DOHH2 (cell line): ENCODE measurements at regions not wholly inside any gene's neighbourhood (a gene's known extent, or its start where the extent isn't known, plus 50 kb on each side); places are given as distances from the start of the nearest gene placed in this dataset.

ENCODE experiments used
- H3F3A ChIP-seq: fragments of 200-600 bp; sonication (generic), shearing (Covaris generic); 2 replicates; pipeline ENCODE4 v1.6.0; 2016; ENCODE audit warnings: antibody characterized with exemption, mild to moderate bottlenecking; ENCODE audit not compliant: control insufficient read depth, insufficient read depth
- H3K27ac ChIP-seq: fragments of 200-600 bp; sonication (generic); 2 replicates; pipeline ENCODE4 v1.5.1; 2014; ENCODE audit warnings: low read depth, mild to moderate bottlenecking, low read length, moderate library complexity
- H3K27me3 ChIP-seq: fragments of 200-600 bp; sonication (generic); 2 replicates; pipeline ENCODE4 v1.6.1; 2014; ENCODE audit warnings: mild to moderate bottlenecking, low read length, mixed read lengths; ENCODE audit not compliant: control insufficient read depth
- H3K36me3 ChIP-seq: fragments of 200-600 bp; sonication (generic); 2 replicates; pipeline ENCODE4 v1.6.1; 2014; ENCODE audit warnings: mild to moderate bottlenecking, low read length, moderate library complexity, mixed read lengths; ENCODE audit not compliant: control insufficient read depth
- H3K4me1 ChIP-seq: fragments of 200-600 bp; sonication (generic); 2 replicates; pipeline ENCODE4 v1.6.1; 2014; ENCODE audit warnings: mild to moderate bottlenecking, low read length, mixed read lengths; ENCODE audit not compliant: control insufficient read depth
- H3K4me2 ChIP-seq: fragments of 200-600 bp; sonication (generic); 2 replicates; pipeline ENCODE4 v1.6.0; 2014; ENCODE audit warnings: mild to moderate bottlenecking, low read length, moderate library complexity
- H3K4me3 ChIP-seq: fragments of 200-600 bp; sonication (generic); 2 replicates; pipeline ENCODE4 v1.5.1; 2014; ENCODE audit warnings: mild to moderate bottlenecking, low read length, mixed read lengths
- H3K79me2 ChIP-seq: fragments of 200-600 bp; sonication (generic); 2 replicates; pipeline ENCODE4 v1.6.1; 2014; ENCODE audit warnings: mild to moderate bottlenecking, low read length, mixed read lengths; ENCODE audit not compliant: control insufficient read depth
- H3K9me2 ChIP-seq: fragments of 200-600 bp; sonication (generic); replicated peaks from 2 replicates; pipeline ENCODE4 v1.6.1; 2014; ENCODE audit warnings: mild to moderate bottlenecking, low read length, mixed read lengths; ENCODE audit not compliant: control insufficient read depth
- H3K9me3 ChIP-seq: fragments of 200-600 bp; sonication (generic); 2 replicates; pipeline ENCODE4 v1.6.1; 2014; ENCODE audit warnings: antibody characterized with exemption, low read length, mixed read lengths; ENCODE audit not compliant: control insufficient read depth, insufficient read depth
- H4K20me1 ChIP-seq: fragments of 200-600 bp; sonication (generic); 2 replicates; pipeline ENCODE4 v1.6.0; 2014; ENCODE audit warnings: low read depth, mild to moderate bottlenecking, antibody characterized with exemption, low read length, moderate library complexity; ENCODE audit not compliant: control insufficient read depth, insufficient read depth
- CTCF ChIP-seq: fragments of 200-600 bp; sonication (generic); IDR thresholded peaks from one replicate; pipeline ENCODE4 v1.5.1; 2014; ENCODE audit warnings: antibody characterized with exemption, mild to moderate bottlenecking, low read depth, low read length; ENCODE audit not compliant: poor library complexity, severe bottlenecking
- EZH2phosphoT487 ChIP-seq: fragments of 200-600 bp; sonication (generic); IDR thresholded peaks from 2 replicates; pipeline ENCODE4 v1.6.1; 2017; ENCODE audit warnings: borderline replicate concordance, mild to moderate bottlenecking, antibody characterized with exemption, low read length, moderate library complexity, mixed read lengths

- H3K36me3 ChIP-seq: no peaks in the 10 kb centered on the region
- H3K79me2 ChIP-seq: no peaks in the 10 kb centered on the region
- no peak overlapping the region for H3K4me3 ChIP-seq
- TF ChIP-seq CTCF (no peak), EZH2phosphoT487 (no peak)
- H3K27me3 ChIP-seq: no peaks in the 10 kb centered on the region
- H3K9me2 ChIP-seq: no peaks in the 10 kb centered on the region
- H3K4me2 ChIP-seq: no peak overlapping the region
- H4K20me1 ChIP-seq: no peaks in the 10 kb centered on the region
- H3F3A ChIP-seq: no peaks in the 10 kb centered on the region
- no peaks in the 10 kb centered on the region for H3K9me3 ChIP-seq
- H3K4me1 ChIP-seq: no peaks in the 10 kb centered on the region
- H3K27ac ChIP-seq: no peak overlapping the region
These were observed 94.4 kb upstream of the GUCY1A1 start for GRCh38 chr4:155572106-155572703.

- no peaks in the 10 kb centered on the region for H3K9me3 ChIP-seq
- H3K27me3 ChIP-seq: no peaks in the 10 kb centered on the region
- no peak for TF ChIP-seq CTCF
These were observed 95.3 kb upstream of the GUCY1A1 start for GRCh38 chr4:155571184-155571944.

GRCh38 chr4:155570661-155571060 lies 96.0 kb upstream of the GUCY1A1 start:
- Histone ChIP-seq H3K4me2 (no peak overlapping the region), H3K4me3 (no peak overlapping the region), H3F3A (no peaks in the 10 kb centered on the region), H3K79me2 (no peaks in the 10 kb centered on the region), H3K9me2 (no peaks in the 10 kb centered on the region), H3K9me3 (no peaks in the 10 kb centered on the region), H3K4me1 (no peaks in the 10 kb centered on the region), H4K20me1 (no peaks in the 10 kb centered on the region), H3K27me3 (no peaks in the 10 kb centered on the region), H3K27ac (no peak overlapping the region), H3K36me3 (no peaks in the 10 kb centered on the region)
- no peak for TF ChIP-seq EZH2phosphoT487
- no peak for TF ChIP-seq CTCF

More at GRCh38 chr4:155571184-155571944, 95.3 kb upstream of the GUCY1A1 start:
- no peaks in the 10 kb centered on the region for H3F3A ChIP-seq
- no peak overlapping the region for H3K27ac ChIP-seq
- H3K4me1 ChIP-seq: no peaks in the 10 kb centered on the region
- H3K4me3 ChIP-seq: no peak overlapping the region
- H3K4me2 ChIP-seq: no peak overlapping the region
- no peaks in the 10 kb centered on the region for H3K79me2 ChIP-seq
- H4K20me1 ChIP-seq: no peaks in the 10 kb centered on the region
- H3K36me3 ChIP-seq: no peaks in the 10 kb centered on the region
- no peaks in the 10 kb centered on the region for H3K9me2 ChIP-seq
